ENCODE measurements at regions not wholly inside any gene's neighbourhood (a gene's known extent, or its start where the extent isn't known, plus 50 kb on each side); places are given as distances from the start of the nearest gene placed in this dataset.

- H3K18ac ChIP-seq (ENCODE audit: low read depth, low read length), result no peak overlapping the region
- BruUV-seq (replicated peaks), result no TSS peak
- no peak overlapping the region for H2BK120ac ChIP-seq (ENCODE audit: low read depth, low read length)
- TF ChIP-seq SMC3 (IDR thresholded peaks at IDR 0.05; ENCODE audit: low read depth, low read length) (no peak), MAFK (IDR thresholded peaks at IDR 0.05; ENCODE audit: low read depth, low read length) (no peak), FOS (IDR thresholded peaks at IDR 0.05; ENCODE audit: low read depth, low read length) (no peak), CTCF (conservative IDR thresholded peaks at IDR 0.05; ENCODE audit: low read depth, low read length) (no peak), POLR2A (IDR thresholded peaks at IDR 0.05; ENCODE audit: low read depth, low read length) (no peak), RAD21 (IDR thresholded peaks at IDR 0.05; ENCODE audit: low read length) (no peak)
- no peak overlapping the region for H2BK5ac ChIP-seq (ENCODE audit: low read depth, low read length, poor library complexity, severe bottlenecking)
- peaks cover 90% of the 10 kb centered on the region for H3K27me3 ChIP-seq (ENCODE audit: control insufficient read depth, insufficient read depth, low read length)
- no peak overlapping the region for H3K4me3 ChIP-seq (ENCODE audit: insufficient read depth, low read depth, low read length)
- no peak overlapping the region for H4K91ac ChIP-seq (ENCODE audit: insufficient read depth, low read depth, low read length)
- no peak overlapping the region for H3K56ac ChIP-seq (ENCODE audit: extremely low read depth, insufficient read depth, low read length)
- no peaks in the 10 kb centered on the region for H3K79me1 ChIP-seq (ENCODE audit: low read depth in 1 of 2, low read length in 2 of 2)
- H3K14ac ChIP-seq (replicated peaks; ENCODE audit: low read depth, low read length), result no peak overlapping the region
- H2BK20ac ChIP-seq (ENCODE audit: low read depth, low read length), result no peak overlapping the region
- H3K9me3 ChIP-seq (ENCODE audit: control insufficient read depth, insufficient read depth, low read length), result peaks cover 5% of the 10 kb centered on the region
- no peaks in the 10 kb centered on the region for H4K20me1 ChIP-seq (ENCODE audit: insufficient read depth, low read length)
- no peaks in the 10 kb centered on the region for H3K9me1 ChIP-seq (ENCODE audit: insufficient read depth, low read length)
- ATAC-seq (ENCODE audit: low read depth) (no peak), DNase-seq (no peak)
- no peak overlapping the region for H3K4me2 ChIP-seq (ENCODE audit: low read depth, low read length)
- ChIA-PET CTCF (interaction anchor here (1.2 kb wide), 1 partner anchor 9 kb away, joined by 4 read pairs; no protein-coding TSS in a partner anchor), POLR2A (ENCODE audit: unreplicated experiment) (no interaction called here)
- H4K8ac ChIP-seq (ENCODE audit: low read depth in 2 of 2, low read length in 2 of 2), result no peak overlapping the region
- no peak overlapping the region for H2AFZ ChIP-seq (replicated peaks; ENCODE audit: low read length, poor library complexity)
- H2AK9ac ChIP-seq (replicated peaks; ENCODE audit: low read depth, low read length, poor library complexity), result no peak overlapping the region
- H3K23ac ChIP-seq (ENCODE audit: low read depth, low read length), result no peak overlapping the region
- no peak overlapping the region for H3K9ac ChIP-seq (ENCODE audit: low read depth, low read length)
- no peaks in the 10 kb centered on the region for H3K4me1 ChIP-seq (ENCODE audit: control insufficient read depth, insufficient read depth, low read length)
- in situ Hi-C loops (cut with MboI; ENCODE audit: low sequenced_read_pairs), result no loop called here
- no peak overlapping the region for H3K27ac ChIP-seq (ENCODE audit: insufficient read depth, low read length)
- WGBS, 2 experiments (ENCODE audit: extremely low coverage in 2 of 2, insufficient read length in 1 of 2), result 0% methylated on average over 1 of the region's 25 CpGs; no CpG with 5 or more reads in 1 of the 2 experiments
- no peak overlapping the region for H2AK5ac ChIP-seq (ENCODE audit: low read depth, low read length)
- dilution Hi-C loops (cut with HindIII; ENCODE audit: low sequenced_read_pairs, unreplicated experiment), result no loop called here
- H2BK15ac ChIP-seq (ENCODE audit: low read depth, low read length), result no peak overlapping the region
- H4K5ac ChIP-seq (ENCODE audit: low read depth, low read length), result no peak overlapping the region
- intact Hi-C loops (cut with micrococcal nuclease), result no loop called here
- no peaks in the 10 kb centered on the region for H3K36me3 ChIP-seq (ENCODE audit: control insufficient read depth, insufficient read depth, low read length)
- no peak overlapping the region for H3K4ac ChIP-seq (ENCODE audit: low read depth, low read length)
Observed at GRCh38 chr4:41878991-41879491, 56.2 kb upstream of the TMEM33 start.
